SJSA1 (cell line): ENCODE measurements at regions not wholly inside any gene's neighbourhood (a gene's known extent, or its start where the extent isn't known, plus 50 kb on each side); places are given as distances from the start of the nearest gene placed in this dataset.
A peak's percentile ranks its signal among the peaks of the same experiment; 100 is the strongest.

Experiments
- DNase-seq, 2 experiments: peaks; one replicate each; pipeline ENCODE4 v3.0.0-alpha.2; 2015 to 2020; ENCODE audit warnings: low spot score in 2 of 2, low read depth in 1 of 2
- H3K27ac ChIP-seq: fragments of 250-450 bp; sonication (Bioruptor Pico); 2 replicates; pipeline ENCODE4 v1.5.1; 2020; ENCODE audit warnings: mild to moderate bottlenecking, moderate library complexity
- H3K27me3 ChIP-seq: fragments of 250-450 bp; sonication (Bioruptor Pico); replicated peaks from 2 replicates; pipeline ENCODE4 v1.5.1; 2020; ENCODE audit warnings: mild to moderate bottlenecking, moderate library complexity
- H3K36me3 ChIP-seq: fragments of 250-450 bp; sonication (Bioruptor Pico); 2 replicates; pipeline ENCODE4 v1.5.1; 2020; ENCODE audit warnings: mild to moderate bottlenecking
- H3K4me1 ChIP-seq: fragments of 250-450 bp; sonication (Bioruptor Pico); replicated peaks from 2 replicates; pipeline ENCODE4 v1.6.1; 2021; ENCODE audit warnings: mild to moderate bottlenecking
- H3K4me3 ChIP-seq: fragments of 250-450 bp; sonication (Bioruptor Pico); 2 replicates; pipeline ENCODE4 v1.5.1; 2020; ENCODE audit warnings: mild to moderate bottlenecking
- H3K9me3 ChIP-seq: fragments of 250-450 bp; sonication (Bioruptor Pico); replicated peaks from 2 replicates; pipeline ENCODE4 v1.5.1; 2020; ENCODE audit warnings: mild to moderate bottlenecking

DNA sequence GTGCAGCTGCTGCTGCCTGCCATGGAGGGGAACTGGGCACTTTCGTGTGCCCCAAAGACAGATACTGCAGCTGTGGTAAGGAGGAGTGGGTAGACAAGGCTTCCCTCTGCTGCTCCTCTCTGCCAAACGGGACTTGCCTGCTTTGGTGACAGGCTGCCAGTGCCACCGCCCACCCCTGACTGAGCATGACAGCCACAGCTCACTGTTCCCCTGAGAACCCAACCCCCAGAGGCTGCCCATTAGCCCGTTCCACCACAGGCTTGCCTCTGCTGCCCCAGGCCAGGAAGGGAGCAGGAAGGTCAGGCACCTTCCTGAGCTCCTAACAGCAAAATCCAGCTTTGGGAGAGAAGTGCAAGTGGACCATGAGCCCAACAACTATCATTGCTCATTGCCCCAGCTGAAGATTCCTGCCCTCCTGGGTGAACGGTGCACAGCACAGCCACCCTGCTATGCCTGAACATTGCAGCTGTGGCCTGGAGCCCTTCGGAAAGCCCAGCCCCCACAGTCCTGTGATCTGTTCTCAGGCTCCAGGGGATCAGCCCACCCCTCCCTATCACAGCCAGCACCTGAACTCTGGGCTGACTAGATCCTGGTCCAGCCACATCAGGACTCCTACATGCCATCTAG is 58.7 kb upstream of the ANTXRL start:
- Histone ChIP-seq H3K27me3 (no peaks in the 10 kb centered on the region), H3K9me3 (no peaks in the 10 kb centered on the region), H3K36me3 (no peaks in the 10 kb centered on the region), H3K4me1 (peaks cover 11% of the 10 kb centered on the region), H3K4me3 (no peak overlapping the region), H3K27ac (no peak overlapping the region)
- DNase-seq, result no peak

DNA sequence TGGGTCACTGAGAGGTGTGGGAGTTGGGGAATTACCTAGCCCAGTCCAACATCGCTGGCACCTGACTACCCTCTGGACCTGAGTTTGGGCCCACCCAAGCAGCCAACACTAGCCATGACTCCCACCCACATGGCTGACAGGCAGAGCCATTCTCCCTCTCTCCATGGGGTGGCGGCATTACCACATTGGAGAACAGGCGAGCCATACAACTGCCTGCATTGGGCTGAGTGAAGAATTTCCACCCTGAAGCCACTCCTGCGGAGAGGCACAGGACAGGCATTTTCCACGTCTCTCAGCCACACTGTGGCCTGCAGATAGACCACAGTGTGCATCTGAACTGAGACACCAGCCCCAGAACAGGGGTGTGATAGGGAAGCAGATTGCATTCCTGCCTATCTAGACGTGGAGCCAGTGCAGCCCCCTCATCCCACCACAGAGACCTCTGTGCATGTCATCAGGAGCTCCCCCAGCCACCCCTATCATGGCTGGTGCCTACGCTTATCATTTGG is 58.2 kb upstream of the ANTXRL start:
- no peak overlapping the region for H3K4me3 ChIP-seq
- H3K9me3 ChIP-seq, result no peaks in the 10 kb centered on the region
- H3K27ac ChIP-seq, result no peak overlapping the region
- peak; percentile 73 to 79 for DNase-seq
- H3K36me3 ChIP-seq, result no peaks in the 10 kb centered on the region
- H3K4me1 ChIP-seq, result peaks cover 11% of the 10 kb centered on the region
- no peaks in the 10 kb centered on the region for H3K27me3 ChIP-seq

DNA sequence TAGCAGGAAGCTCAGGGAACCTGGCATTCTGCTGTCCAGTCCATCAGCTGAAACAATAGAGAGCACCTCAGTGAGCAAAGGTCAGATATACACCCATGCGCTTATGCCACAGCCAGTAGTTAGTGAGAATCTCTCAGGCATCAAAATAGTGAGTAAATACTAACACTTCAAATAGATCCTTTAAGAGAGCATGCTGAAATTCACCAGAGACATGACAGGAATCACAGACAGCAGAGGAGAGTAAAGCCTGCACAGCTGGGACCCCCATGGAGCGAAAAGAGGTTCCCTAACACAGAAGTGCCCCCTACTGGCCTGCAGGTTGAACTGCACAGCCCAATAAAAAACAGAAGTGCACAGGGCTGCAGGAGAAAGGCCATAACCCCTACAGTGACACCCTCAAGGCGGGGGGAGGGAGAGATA is 57.6 kb upstream of the ANTXRL start:
- DNase-seq, result peak; percentile 26 to 39
- H3K36me3 ChIP-seq, result no peaks in the 10 kb centered on the region
- peaks cover 11% of the 10 kb centered on the region for H3K4me1 ChIP-seq
- no peaks in the 10 kb centered on the region for H3K9me3 ChIP-seq
- no peak overlapping the region for H3K4me3 ChIP-seq
- no peak overlapping the region for H3K27ac ChIP-seq
- no peaks in the 10 kb centered on the region for H3K27me3 ChIP-seq

DNA sequence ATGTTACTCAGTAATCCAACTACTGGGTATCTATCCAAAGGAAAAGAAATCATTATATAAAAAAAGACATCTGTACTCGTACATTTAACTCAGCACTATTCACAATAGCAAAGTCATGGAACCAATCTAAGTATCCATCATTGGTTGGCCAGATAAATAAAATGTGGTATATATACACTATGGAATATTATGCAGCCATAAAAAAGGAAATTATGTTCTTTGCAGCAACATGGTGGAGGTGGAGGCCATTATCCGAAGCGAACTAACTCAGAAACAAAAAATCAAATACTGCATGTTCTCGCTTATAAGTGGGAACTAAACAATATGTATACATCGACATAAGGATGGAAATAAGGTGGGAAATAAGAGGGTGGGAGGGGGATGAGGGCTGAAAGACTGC is 56.2 kb upstream of the ANTXRL start:
- DNase-seq, result no peak
- Histone ChIP-seq H3K36me3 (no peaks in the 10 kb centered on the region), H3K9me3 (no peaks in the 10 kb centered on the region), H3K4me3 (no peak overlapping the region), H3K4me1 (peaks cover 11% of the 10 kb centered on the region), H3K27me3 (no peaks in the 10 kb centered on the region), H3K27ac (no peak overlapping the region)

DNA sequence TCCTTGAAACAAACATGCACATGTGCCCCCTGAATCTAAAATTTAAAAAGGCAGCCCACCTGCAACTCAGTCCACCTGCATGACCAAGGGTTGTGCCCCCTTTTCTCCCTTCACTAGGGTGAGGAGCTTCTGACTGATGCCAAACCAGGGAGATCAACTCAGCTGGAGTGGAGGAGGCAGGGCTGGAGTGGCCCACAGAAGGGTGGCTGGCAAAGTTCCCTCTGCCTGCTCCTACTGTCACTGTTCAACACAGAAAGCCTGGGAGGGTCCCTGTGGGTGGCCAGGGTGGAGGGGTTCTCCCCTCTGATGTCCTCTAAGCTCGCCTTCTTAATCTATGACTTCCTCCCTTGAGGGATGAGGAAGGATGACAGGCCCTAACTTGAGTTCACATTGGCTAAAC is 55.7 kb upstream of the ANTXRL start:
- Histone ChIP-seq H3K4me3 (no peak overlapping the region), H3K4me1 (peaks cover 11% of the 10 kb centered on the region), H3K36me3 (no peaks in the 10 kb centered on the region), H3K9me3 (no peaks in the 10 kb centered on the region), H3K27me3 (no peaks in the 10 kb centered on the region), H3K27ac (no peak overlapping the region)
- DNase-seq, result peak in 1 of 2 experiments; percentile 27

DNA sequence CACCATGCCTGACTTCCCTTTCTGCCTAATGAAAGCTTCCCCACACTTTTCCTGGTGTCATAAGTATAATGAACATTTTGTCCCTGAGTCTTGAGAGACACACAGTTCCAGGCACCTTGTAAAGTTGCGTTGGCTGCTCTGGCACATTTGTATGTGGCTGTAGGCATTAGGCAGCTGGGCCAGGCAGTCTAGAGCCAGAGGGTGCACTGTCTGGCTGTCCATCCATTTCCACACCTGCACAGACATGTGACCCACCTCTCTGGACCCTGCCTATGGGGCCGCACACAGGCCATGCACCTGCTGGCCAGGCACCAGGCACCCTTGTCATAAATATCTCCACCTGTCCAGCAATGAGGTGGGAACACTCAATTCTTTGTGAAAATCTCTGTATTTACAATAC is 54.7 kb upstream of the ANTXRL start:
- no peaks in the 10 kb centered on the region for H3K9me3 ChIP-seq
- H3K4me3 ChIP-seq, result no peak overlapping the region
- H3K4me1 ChIP-seq, result peaks cover 11% of the 10 kb centered on the region

DNA sequence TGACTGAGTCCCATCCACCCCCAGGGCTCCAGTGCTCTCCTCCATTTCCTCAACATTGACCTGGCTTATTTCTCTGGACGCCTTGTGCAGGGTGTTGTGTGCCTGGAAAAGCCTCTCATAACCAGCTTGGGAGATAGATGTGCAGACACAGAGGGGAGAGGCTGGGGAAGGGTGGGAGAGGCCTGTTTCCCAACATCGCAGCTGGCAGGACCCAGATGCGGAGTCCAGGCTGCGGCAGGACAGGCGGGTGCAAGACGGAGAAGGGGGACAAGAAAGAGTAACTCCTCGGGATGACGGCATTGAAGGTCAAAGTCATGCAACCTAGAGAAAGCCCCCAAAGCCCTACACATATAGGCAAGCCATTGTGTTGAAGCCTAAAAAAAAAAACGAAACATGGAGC is 54.1 kb upstream of the ANTXRL start:
- no peak for DNase-seq
- H3K27ac ChIP-seq, result no peak overlapping the region

More for the DNA sequence above, 54.7 kb upstream of the ANTXRL start:
- peak in 1 of 2 experiments; percentile 4 for DNase-seq
- Histone ChIP-seq H3K27me3 (no peaks in the 10 kb centered on the region), H3K36me3 (no peaks in the 10 kb centered on the region), H3K27ac (no peak overlapping the region)

DNA sequence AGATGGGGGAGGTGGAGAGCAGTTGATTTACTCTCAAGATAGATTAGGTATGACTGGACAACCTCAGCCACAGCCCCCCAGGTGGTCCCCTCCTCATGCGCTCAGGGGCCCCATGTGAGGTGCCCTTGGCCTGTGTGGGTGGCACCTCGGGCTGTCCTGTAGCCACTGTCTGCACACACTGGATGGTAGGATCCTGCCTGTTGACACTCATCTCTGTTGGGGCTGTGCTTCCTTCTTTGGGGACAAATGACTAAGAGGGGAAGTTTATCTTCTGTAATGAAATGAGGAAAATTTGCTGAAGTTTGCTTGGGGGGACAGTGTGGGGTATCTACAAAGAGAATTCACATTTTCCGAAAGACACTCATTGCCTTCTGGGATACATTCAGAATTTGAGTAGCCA is 53.6 kb upstream of the ANTXRL start:
- H3K4me3 ChIP-seq, result no peak overlapping the region
- H3K27ac ChIP-seq, result no peak overlapping the region
- H3K9me3 ChIP-seq, result no peaks in the 10 kb centered on the region
- no peaks in the 10 kb centered on the region for H3K36me3 ChIP-seq
- peaks cover 10% of the 10 kb centered on the region for H3K4me1 ChIP-seq
- no peaks in the 10 kb centered on the region for H3K27me3 ChIP-seq
- no peak for DNase-seq

More for the DNA sequence above, 54.1 kb upstream of the ANTXRL start:
- Histone ChIP-seq H3K9me3 (no peaks in the 10 kb centered on the region), H3K36me3 (no peaks in the 10 kb centered on the region), H3K4me1 (peaks cover 11% of the 10 kb centered on the region), H3K27me3 (no peaks in the 10 kb centered on the region), H3K4me3 (no peak overlapping the region)

DNA sequence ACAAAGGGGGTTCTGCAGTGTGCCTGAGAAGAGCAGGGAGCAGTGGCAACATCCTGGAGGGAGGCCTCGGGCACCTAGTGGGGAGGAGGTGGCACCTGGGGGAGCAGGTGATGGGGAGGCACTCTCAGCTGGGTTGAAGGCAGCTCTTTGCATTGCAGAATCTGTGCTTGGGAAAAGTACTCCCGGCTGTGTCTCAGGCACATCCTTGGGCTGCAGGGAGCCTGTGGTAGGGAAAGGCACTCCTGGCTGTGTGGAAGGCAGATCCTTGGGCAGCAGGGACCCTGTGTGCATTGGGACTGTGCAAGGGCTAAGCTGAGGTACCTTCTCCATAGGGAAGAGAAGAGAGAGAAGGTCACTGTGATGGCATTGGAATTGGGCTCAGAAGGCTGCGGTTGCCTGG is 52.8 kb upstream of the ANTXRL start:
- Histone ChIP-seq H3K4me1 (peaks cover 6% of the 10 kb centered on the region; the same call in 1 of the 2 replicates), H3K9me3 (no peaks in the 10 kb centered on the region), H3K27ac (no peak overlapping the region), H3K4me3 (no peak overlapping the region), H3K36me3 (no peaks in the 10 kb centered on the region), H3K27me3 (no peaks in the 10 kb centered on the region)
- peak in 1 of 2 experiments; percentile 31 for DNase-seq

DNA sequence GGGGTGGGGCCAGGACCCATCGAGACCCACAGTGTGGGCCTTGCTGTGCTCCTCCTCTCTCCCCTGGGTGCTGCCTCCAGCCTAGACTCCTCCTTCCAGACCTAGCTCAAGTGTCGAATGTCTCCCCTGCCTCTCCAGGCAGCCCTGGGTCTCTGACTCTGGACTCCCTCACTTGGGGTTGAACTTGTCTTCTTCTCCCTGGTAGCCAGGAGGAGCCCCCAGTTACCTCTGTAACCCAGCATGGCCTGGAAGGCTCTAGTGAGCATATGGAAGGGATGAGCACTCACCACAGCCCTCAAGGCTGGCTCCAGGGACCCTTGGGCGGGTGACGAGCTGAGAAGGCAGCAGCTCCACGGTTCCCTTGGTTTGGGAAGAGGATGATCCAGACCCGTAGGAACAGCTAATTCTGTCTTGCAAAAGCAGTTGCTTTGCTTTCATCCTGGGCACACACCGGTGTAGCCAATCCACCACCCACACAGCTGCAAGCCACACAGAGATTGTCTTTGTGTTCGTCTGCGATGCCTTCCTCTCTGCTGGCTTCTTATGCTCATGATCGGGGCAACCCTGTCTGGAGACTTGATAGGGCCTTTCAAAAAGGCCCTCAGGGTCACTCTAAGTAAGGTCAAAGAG is 52.3 kb upstream of the ANTXRL start:
- Histone ChIP-seq H3K9me3 (no peaks in the 10 kb centered on the region), H3K4me1 (peaks cover 6% of the 10 kb centered on the region; the same call in 1 of the 2 replicates), H3K27me3 (no peaks in the 10 kb centered on the region), H3K4me3 (no peak overlapping the region), H3K36me3 (no peaks in the 10 kb centered on the region), H3K27ac (no peak overlapping the region)
- DNase-seq, result peak in 1 of 2 experiments; percentile 36

DNA sequence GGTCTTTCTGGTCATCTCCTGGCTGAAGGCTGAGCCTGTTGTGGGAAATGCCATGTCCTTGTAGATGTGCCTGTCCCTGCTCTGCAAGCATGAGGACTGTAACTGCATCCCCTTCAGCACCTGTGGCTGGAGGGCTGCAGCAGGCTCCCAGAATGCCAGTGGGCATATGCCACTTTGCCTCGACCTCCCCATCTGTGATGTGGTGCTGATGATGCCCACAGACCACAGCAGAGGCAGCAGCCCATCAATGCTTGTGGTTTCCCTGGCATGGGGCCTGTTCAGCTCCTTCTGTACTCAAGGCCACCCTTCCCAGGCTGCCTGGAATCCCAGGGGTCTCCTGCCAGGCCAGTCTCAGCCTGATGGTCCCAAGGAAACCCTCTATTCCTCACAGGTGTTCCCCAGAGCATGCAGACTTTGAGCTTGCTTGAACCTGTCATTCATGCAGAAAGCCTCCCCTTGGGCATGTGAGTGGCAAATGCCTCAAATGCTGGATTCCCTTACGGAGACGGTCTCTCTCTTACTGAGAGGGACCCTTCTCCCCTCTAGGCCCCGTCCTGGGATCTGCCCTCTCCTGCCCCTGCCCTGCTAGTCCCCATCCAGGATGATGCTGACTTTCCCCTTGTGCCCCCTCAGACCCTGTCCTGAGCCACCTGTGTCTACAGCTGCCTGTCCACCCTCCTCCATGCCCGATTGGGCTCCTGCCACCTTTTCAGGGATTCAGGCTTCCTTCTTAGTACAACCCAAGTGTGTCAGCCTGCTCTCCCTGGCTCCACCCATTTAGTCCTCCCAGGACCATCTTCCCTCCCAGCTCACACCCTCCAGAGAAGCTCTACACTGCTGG is 50.9 kb upstream of the ANTXRL start:
- Histone ChIP-seq H3K9me3 (no peaks in the 10 kb centered on the region), H3K27me3 (no peaks in the 10 kb centered on the region), H3K36me3 (no peaks in the 10 kb centered on the region), H3K27ac (no peak overlapping the region), H3K4me1 (peaks cover 6% of the 10 kb centered on the region; the same call in 1 of the 2 replicates), H3K4me3 (no peak overlapping the region)
- DNase-seq, result peak in 1 of 2 experiments; percentile 23

DNA sequence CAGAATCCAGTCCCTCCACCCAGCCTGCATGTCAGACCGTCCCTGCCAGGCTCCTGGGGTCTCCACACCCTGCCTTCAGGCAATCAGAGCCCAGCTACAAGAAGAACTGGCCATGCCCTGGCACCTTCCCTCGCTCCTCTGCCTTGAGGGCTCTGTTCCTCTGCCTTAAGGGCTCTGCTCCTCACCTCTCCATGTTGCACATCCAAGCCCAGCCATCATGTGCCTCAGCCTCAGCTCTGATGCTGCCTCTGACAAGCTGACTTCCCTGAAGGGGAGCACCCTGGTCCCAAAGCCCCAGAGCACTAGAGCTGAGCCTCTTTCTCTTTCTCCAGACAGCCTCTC is 50.3 kb upstream of the ANTXRL start:
- Histone ChIP-seq H3K4me3 (no peak overlapping the region), H3K27me3 (no peaks in the 10 kb centered on the region), H3K27ac (no peak overlapping the region), H3K4me1 (peaks cover 6% of the 10 kb centered on the region; the same call in 1 of the 2 replicates), H3K36me3 (no peaks in the 10 kb centered on the region), H3K9me3 (no peaks in the 10 kb centered on the region)
- DNase-seq, result peak in 1 of 2 experiments; percentile 32

DNA sequence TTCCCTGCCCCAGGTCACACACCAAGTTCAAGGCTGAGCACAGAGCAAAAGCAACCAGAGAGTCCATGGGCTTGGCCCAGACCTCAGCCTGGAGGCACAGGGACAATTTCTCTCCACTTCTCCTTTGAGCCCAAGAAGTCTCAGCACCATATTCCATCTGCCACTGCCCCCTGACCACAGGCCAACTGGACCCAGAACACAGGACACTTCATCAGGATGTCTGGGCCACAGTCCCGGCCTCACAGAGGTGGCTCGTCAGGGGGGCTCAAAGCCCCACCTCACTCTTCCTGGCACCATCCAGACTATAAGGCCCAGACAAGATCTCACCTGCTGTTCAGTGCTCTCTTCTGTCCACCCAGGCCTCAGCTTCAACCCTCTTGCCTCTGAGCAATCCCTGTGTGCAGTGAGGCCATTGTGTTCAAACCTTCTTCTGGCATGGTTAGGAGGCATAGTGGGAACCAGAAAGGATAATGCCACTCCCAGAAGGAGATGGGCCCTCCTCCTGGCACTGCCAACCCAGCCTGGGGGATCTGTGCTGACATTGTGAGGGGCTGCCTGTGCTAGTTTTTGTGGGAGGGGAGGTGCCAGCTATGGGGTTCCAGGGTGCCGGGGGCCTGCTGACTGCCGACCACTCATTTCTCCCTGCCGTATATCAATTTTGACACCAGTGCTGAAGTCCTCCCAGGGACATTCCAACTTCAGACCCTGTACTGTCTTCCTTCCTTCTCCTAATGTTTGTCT is 49.7 kb upstream of the ANTXRL start:
- Histone ChIP-seq H3K36me3 (no peaks in the 10 kb centered on the region), H3K4me1 (peaks cover 6% of the 10 kb centered on the region; the same call in 1 of the 2 replicates), H3K27me3 (no peaks in the 10 kb centered on the region), H3K9me3 (no peaks in the 10 kb centered on the region), H3K27ac (no peak overlapping the region), H3K4me3 (no peak overlapping the region)
- peak in 1 of 2 experiments; percentile 31 for DNase-seq
